ENCODE measurements at regions not wholly inside any gene's neighbourhood (a gene's known extent, or its start where the extent isn't known, plus 50 kb on each side); places are given as distances from the start of the nearest gene placed in this dataset.

DNA sequence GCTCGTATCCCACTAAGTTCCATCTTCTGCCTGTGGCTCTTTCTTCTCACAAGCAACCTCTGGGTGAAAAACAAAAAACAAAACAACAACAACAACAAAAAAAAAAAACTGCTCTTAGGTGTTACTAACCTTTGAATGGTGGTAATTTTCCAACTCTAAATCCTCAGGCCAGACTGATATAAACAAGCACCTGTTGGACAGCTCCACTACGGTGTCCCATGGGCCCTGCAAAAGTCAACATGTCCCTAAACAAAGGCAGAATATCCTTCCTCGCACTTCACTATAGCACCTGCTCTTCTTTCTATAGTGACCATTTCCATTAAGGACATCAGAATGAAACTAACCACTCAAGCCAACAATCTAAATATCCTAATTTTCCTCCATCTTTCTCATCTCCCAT lies 54.6 kb upstream of the PARM1 start:
- DNase-seq (ENCODE audit: low read depth, low spot score), result no peak

DNA sequence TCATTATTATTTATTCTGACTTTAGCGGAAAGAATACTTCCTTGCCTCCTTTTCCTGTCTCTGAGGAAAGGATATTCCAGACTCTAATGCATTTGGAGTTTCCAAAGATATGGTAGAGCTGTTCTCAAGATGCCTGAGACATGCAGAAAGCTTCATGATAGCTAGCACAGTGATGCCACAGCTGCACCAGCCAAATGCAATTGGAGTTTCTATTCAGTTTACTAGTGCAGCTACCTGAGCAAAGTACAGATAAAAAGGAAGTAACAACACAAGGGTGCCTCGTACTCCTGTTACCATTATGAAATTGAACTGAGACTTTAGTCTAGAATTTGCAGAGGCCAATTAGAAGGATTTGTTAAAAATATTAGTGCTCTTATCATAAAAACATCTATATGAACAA lies 57.5 kb upstream of the PARM1 start:
- DNase-seq (ENCODE audit: low read depth, low spot score), result no peak

DNA sequence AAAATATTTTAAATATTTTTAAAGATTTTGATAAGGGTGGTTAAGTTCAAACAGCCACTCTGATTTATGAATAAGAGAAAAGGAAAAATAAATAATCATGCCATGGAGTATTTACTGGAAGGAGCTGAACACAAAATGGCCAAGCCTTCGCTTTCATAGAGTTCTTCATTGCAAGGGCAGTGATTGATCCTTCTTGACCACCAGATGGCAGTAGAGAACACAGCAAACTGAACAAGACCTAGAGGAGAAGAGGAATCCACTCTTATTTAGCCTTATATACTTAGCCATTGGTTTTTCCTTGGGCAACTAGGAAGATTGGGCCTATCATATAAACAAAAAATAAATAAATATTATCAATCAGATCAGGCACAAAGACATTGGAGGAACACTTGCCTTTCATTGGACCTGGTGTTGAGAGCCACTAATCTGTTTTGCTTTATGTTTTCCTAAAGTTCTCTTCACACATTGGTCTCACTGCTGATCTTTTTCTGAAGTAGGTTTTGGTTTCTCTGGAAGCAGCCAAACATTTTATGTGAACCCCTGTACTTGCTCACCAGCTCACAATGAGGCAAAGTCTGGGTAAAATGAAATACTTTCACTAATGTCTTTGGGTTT lies 58.1 kb upstream of the PARM1 start:
- peak; percentile 45 for DNase-seq (ENCODE audit: low read depth, low spot score)

DNA sequence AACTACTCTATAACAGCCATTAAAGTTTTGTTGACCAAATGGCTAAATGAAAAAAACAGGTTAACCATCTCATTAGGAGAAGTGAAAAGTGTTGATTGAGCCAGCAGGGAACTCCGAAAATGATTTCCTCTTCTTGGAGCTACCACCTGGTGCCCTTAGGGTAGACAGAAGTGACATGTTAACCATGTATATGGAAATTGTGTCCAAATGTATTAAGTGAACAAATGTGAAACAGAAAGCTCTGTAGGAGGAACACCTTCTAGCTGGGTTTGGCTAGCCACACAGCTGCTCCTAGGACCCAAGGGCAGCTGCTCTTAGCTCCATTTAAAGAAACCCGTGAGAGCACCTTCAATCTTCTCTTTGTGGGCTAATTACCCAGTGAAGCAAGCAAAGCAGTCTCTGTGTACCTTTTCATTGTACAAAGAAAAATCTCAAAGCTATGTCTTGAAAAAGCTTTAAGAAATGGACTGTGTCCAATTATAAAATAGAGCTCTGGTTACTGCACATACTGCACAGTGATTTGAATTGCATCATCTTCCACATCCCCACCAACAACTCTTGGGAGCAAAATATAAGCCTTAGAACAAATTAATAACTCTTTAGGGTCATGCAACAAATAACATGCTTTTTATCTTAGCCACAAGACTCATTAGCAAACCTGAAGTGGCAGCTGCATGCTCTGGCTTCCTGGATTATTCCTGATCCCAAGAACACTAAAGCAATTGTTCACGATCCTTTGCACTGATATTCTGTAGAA lies 59.2 kb upstream of the PARM1 start:
- no peak for DNase-seq (ENCODE audit: low read depth, low spot score)

DNA sequence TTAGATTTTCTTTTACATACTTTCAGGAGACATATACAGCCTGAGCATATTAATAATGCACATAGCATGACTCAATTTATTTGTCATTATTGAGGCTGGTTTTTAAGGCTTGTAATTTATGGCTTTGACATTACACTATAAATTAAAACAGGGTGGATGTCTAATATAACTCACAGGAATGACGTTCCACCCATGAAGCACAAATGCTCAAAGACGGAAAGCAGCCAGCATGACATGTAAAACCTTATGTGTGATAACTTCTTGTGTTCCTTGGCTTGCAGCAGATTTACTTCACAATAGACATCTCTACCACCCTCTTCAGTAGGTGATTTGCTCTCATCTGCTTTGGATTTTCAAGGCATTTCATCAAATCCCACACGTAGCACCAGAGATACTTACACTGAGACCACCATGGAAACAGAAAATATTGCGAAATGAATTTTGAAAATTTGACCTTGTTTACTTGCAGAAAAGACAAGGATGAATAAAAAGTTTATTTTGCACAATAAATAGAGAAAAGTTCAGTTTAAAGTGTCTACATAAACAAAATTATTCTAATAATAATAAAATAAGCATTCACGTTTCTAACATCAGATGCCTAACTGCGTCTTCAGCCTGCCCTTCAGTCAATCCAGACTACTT lies 64.7 kb upstream of the BTC start:
- DNase-seq (ENCODE audit: low read depth, low spot score), result no peak

DNA sequence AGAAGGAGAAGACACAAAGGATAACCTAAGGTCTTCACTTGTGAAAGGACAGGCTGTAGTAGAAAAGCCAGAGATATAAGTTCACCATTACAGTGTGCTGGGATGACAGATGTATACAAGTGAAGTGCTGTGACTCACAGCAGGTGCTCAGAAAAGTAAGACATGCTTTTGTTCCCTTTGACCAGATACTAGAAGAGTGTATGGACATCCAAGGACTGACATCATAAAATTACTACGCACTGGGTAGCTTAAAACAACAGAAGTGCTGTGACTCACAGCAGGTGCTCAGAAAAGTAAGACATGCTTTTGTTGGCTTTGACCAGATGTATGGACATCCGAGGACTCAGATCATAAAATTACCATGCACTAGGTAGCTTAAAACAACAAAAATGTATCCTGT lies 61.6 kb upstream of the BTC start:
- no peak for DNase-seq (ENCODE audit: low read depth, low spot score)

DNA sequence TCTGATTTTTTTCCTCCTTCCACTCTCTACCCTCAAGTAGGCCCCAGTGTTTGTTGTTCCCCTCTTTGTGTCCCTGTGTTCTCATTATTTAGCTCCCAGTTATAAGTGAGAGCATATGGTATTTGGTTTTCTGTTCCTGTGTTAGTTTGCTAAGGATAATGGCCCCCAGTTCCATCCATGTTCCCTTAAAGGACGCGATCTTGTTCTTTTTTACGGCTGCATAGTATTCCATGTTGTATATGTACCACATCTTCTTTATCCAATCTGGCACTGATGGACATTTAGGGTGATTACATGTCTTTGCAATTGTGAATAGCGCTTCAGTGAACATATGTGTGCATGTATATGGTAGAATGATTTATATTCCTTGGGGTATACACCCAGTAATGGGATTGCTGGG lies 54.5 kb upstream of the BTC start:
- DNase-seq (ENCODE audit: low read depth, low spot score), result no peak

DNA sequence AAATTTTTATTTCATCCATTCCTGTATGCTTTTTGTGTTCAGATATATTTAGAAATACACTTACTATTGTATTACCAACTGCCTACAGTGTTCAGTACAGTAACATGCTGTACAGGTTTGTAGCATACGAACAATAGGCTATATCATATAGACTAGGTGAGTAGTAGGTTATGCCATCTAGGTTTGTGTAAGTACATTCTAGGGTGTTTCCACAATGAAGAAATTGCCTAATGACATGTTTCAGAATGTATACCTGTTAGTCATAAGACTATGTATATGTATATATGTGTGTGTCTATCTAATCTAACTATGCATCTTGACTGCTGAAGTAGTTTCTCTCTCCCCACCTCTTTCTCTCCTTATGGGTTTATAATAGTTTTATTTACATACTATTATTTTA lies 51.5 kb upstream of the BTC start:
- no peak for DNase-seq (ENCODE audit: low read depth, low spot score)
